ENCODE measurements at regions not wholly inside any gene's neighbourhood (a gene's known extent, or its start where the extent isn't known, plus 50 kb on each side); places are given as distances from the start of the nearest gene placed in this dataset.

- no peaks in the 10 kb centered on the region for H3K36me3 ChIP-seq (ENCODE audit: insufficient read depth, low read length)
- no peak overlapping the region for H2AFZ ChIP-seq (ENCODE audit: low read length)
- no peaks in the 10 kb centered on the region for H3K79me2 ChIP-seq (ENCODE audit: insufficient read depth, low read length)
- no peak for TF ChIP-seq CTCF (IDR thresholded peaks at IDR 0.05; ENCODE audit: extremely low read depth, low read depth, low read length)
- no peaks in the 10 kb centered on the region for H3K9me3 ChIP-seq (ENCODE audit: low read depth, low read length)
- no peak overlapping the region for H3K4me3 ChIP-seq (ENCODE audit: insufficient read depth, low read length)
- H3K4me2 ChIP-seq (ENCODE audit: insufficient read depth, low read length) = no peak overlapping the region
- H3K27me3 ChIP-seq (ENCODE audit: insufficient read depth, low read length) = no peaks in the 10 kb centered on the region
- DNase-seq (ENCODE audit: insufficient read length, low spot score, missing footprints) = no peak
- no peaks in the 10 kb centered on the region for H4K20me1 ChIP-seq (ENCODE audit: insufficient read depth, low read length)
- H3K4me1 ChIP-seq (ENCODE audit: insufficient read depth, low read length) = peaks cover 14% of the 10 kb centered on the region
- no peak overlapping the region for H3K27ac ChIP-seq (ENCODE audit: low read depth, low read length)
Measured at GRCh38 chr5:77869116-77869798, 93.1 kb upstream of the TBCA start.

- no peaks in the 10 kb centered on the region for H4K20me1 ChIP-seq (ENCODE audit: insufficient read depth, low read length)
- H3K4me1 ChIP-seq (ENCODE audit: insufficient read depth, low read length) = peaks cover 14% of the 10 kb centered on the region
- no peaks in the 10 kb centered on the region for H3K36me3 ChIP-seq (ENCODE audit: insufficient read depth, low read length)
- no peaks in the 10 kb centered on the region for H3K79me2 ChIP-seq (ENCODE audit: insufficient read depth, low read length)
- DNase-seq (ENCODE audit: insufficient read length, low spot score, missing footprints) = no peak
- H3K27me3 ChIP-seq (ENCODE audit: insufficient read depth, low read length) = no peaks in the 10 kb centered on the region
- no peak overlapping the region for H3K4me2 ChIP-seq (ENCODE audit: insufficient read depth, low read length)
- no peaks in the 10 kb centered on the region for H3K9me3 ChIP-seq (ENCODE audit: low read depth, low read length)
- TF ChIP-seq CTCF (IDR thresholded peaks at IDR 0.05; ENCODE audit: extremely low read depth, low read depth, low read length) = no peak
- H3K4me3 ChIP-seq (ENCODE audit: insufficient read depth, low read length) = no peak overlapping the region
- no peak overlapping the region for H3K27ac ChIP-seq (ENCODE audit: low read depth, low read length)
- H2AFZ ChIP-seq (ENCODE audit: low read length) = peak overlapping the region; percentile 71
Measured at GRCh38 chr5:77867914-77868313, 91.8 kb upstream of the TBCA start.

- no peaks in the 10 kb centered on the region for H3K27me3 ChIP-seq (ENCODE audit: insufficient read depth, low read length)
- no peaks in the 10 kb centered on the region for H3K9me3 ChIP-seq (ENCODE audit: low read depth, low read length)
- H3K4me1 ChIP-seq (ENCODE audit: insufficient read depth, low read length) = peaks cover 14% of the 10 kb centered on the region
- H4K20me1 ChIP-seq (ENCODE audit: insufficient read depth, low read length) = no peaks in the 10 kb centered on the region
- DNase-seq (ENCODE audit: insufficient read length, low spot score, missing footprints) = peak; percentile 88
- no peak overlapping the region for H2AFZ ChIP-seq (ENCODE audit: low read length)
- no peaks in the 10 kb centered on the region for H3K36me3 ChIP-seq (ENCODE audit: insufficient read depth, low read length)
- peak; percentile 47 for TF ChIP-seq CTCF (IDR thresholded peaks at IDR 0.05; ENCODE audit: extremely low read depth, low read depth, low read length)
- H3K4me2 ChIP-seq (ENCODE audit: insufficient read depth, low read length) = no peak overlapping the region
- no peaks in the 10 kb centered on the region for H3K79me2 ChIP-seq (ENCODE audit: insufficient read depth, low read length)
- no peak overlapping the region for H3K27ac ChIP-seq (ENCODE audit: low read depth, low read length)
- no peak overlapping the region for H3K4me3 ChIP-seq (ENCODE audit: insufficient read depth, low read length)
Measured at GRCh38 chr5:77867194-77867691, 91.1 kb upstream of the TBCA start.

- Histone ChIP-seq H3K4me2 (ENCODE audit: insufficient read depth, low read length) (no peak overlapping the region), H3K4me1 (ENCODE audit: insufficient read depth, low read length) (peaks cover 14% of the 10 kb centered on the region), H3K79me2 (ENCODE audit: insufficient read depth, low read length) (no peaks in the 10 kb centered on the region), H3K4me3 (ENCODE audit: insufficient read depth, low read length) (no peak overlapping the region), H2AFZ (ENCODE audit: low read length) (no peak overlapping the region), H3K27ac (ENCODE audit: low read depth, low read length) (no peak overlapping the region), H3K36me3 (ENCODE audit: insufficient read depth, low read length) (no peaks in the 10 kb centered on the region), H4K20me1 (ENCODE audit: insufficient read depth, low read length) (no peaks in the 10 kb centered on the region), H3K27me3 (ENCODE audit: insufficient read depth, low read length) (no peaks in the 10 kb centered on the region), H3K9me3 (ENCODE audit: low read depth, low read length) (no peaks in the 10 kb centered on the region)
- no peak for DNase-seq (ENCODE audit: insufficient read length, low spot score, missing footprints)
- TF ChIP-seq CTCF (IDR thresholded peaks at IDR 0.05; ENCODE audit: extremely low read depth, low read depth, low read length) = no peak
Measured at GRCh38 chr5:77866198-77866597, 90.1 kb upstream of the TBCA start.
